NCI-H2081 (cell line): ENCODE measurements at regions not wholly inside any gene's neighbourhood (a gene's known extent, or its start where the extent isn't known, plus 50 kb on each side); places are given as distances from the start of the nearest gene placed in this dataset.
"Not testable (repeated sequence)": the region's sequence is repeated elsewhere in the genome, so short reads cannot be mapped to it uniquely, and the experiment has no call there.

Experiments
- DNase-seq, 2 experiments: peaks; one replicate each; lab custom pipeline; 2025; lab: John Stamatoyannopoulos, UW

DNA sequence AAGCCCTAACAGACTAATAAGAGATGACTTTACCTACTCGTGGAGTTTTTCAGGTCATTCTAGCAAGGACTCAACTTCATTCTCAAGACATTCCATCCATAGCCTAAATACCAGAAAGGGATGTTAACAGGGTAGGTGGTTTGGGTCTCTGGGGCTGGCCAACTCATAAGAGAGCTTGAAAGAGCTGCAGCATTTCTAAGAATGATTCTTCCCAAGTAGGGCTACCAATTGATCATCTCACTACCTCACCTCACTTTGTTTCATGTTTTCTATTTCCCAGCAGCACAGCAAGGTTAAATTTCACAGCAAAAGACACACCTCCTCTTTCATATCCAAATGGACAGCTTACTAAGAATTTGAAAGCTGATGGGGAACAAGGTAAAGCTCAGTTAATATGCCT, 614.8 kb upstream of the DIPK2B start:
- no peak for DNase-seq

DNA sequence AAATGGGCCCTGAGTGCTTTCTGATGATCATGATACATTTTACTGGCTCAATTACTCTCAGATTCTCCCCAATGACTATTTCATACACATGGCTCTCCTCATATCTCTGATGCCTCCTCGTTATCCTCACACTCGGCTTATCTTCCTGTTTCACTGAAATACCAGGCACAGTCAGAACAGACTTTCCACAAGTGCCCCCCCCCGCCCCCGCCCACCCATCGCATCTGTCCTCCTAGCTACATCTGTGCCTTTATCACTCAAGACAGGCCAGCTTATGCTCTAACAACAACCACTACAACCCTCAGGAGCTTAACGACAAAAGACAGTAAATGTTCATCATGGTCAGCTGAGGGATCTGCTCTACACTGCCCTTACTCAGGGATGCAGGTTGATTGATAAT, 610.6 kb upstream of the DIPK2B start:
- DNase-seq, result no peak

- DNase-seq, result no peak
These were observed 607.1 kb upstream of the DIPK2B start for GRCh38 chrX:45807572-45808425.

- DNase-seq, result no peak
These were observed 605.9 kb upstream of the DIPK2B start for GRCh38 chrX:45806410-45807121.

GRCh38 chrX:45804276-45804675, 603.6 kb upstream of the DIPK2B start:
- DNase-seq, result no peak

GRCh38 chrX:45803383-45803921, 602.8 kb upstream of the DIPK2B start:
- no peak for DNase-seq

DNA sequence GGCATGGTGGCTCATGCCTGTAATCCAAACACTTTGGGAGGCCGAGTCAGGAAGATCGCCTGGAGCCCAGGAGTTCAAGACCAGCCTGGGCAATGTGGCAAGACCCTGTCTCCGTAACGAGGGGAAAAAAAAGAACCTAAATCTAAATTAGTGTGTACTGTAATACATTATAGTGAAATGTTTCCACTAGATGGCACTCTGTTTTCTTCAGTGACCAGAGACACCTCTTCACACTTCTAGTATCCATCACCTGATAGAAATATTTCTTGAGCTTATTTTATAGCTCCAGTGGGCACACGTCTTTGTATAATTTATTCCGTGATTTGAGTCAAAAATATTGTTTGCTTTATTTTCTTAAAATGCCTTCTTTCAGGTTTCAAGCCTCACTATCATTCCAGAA, 600.9 kb upstream of the DIPK2B start:
- DNase-seq, result peak in 1 of 2 experiments; percentile 17

DNA sequence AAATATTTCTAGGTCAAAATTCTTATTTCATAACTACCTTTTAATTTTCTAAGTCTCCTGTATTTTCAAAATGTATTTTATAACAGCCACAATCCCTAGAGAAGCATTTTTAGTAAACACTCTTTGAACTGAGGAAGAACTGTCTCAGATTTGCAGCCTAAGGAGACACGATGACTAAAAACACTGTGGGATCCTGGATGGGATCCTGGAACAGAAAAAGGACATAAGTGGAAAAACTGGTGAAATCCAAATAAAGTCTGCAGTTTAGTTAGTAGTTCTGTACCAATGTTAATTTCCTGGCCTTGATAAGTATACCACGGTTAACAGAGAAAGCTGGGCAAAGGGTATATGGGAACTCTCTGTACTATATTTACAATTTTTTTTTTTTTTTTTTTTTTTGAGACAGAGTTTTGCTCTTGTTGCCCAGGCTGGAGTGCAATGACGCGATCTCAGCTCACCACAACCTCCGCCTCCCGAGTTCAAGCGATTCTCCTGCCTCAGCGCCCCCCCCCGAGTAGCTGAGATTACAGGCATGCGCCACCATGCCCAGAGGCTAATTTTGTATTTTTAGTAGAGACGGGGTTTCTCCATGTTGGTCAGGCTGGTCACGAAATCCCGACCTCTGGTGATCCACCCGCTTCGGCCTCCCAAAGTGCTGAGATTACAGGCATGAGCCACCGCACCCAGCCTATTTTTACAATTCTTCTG, 600.2 kb upstream of the DIPK2B start:
- DNase-seq, result not testable (repeated sequence)

DNA sequence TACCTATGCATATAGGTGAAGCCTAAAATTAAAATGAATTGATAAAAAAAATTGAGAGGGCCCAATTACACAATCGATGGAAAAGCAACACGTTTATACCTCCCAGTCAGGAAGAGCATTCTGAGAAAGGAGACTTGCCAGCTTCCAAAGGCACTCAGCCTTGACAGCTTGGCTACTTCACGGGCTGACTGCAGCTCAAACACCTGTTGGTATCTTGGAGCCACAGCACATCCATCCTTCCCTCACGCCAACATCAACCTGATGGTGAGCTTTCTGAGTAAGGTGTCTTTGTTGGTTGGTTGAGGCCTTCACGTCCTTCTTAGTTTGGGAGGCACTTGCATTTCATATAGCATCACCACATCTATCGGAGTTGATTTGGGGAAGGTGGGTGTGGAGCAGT, 598.9 kb upstream of the DIPK2B start:
- DNase-seq, result no peak

DNA sequence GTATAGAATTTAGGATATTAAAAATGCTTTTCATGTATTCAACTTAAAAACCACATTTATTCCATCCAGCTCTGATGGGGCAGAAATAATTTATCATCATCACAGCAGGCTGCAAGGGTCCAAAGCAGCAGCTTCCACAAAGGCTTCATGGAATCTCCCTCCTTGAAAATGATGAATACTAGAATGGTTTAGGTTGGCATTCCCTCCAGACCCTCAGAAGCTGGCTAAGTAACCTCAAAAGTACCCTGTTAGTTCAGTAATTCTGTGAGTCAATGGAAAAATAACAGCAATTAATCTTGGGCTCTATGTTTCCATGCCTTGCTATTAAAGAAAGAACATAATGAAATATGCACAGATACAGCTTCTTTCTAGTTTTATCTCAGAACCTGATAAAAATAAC, 594.9 kb upstream of the DIPK2B start:
- DNase-seq, result no peak

GRCh38 chrX:45794995-45795337, 594.3 kb upstream of the DIPK2B start:
- no peak for DNase-seq

DNA sequence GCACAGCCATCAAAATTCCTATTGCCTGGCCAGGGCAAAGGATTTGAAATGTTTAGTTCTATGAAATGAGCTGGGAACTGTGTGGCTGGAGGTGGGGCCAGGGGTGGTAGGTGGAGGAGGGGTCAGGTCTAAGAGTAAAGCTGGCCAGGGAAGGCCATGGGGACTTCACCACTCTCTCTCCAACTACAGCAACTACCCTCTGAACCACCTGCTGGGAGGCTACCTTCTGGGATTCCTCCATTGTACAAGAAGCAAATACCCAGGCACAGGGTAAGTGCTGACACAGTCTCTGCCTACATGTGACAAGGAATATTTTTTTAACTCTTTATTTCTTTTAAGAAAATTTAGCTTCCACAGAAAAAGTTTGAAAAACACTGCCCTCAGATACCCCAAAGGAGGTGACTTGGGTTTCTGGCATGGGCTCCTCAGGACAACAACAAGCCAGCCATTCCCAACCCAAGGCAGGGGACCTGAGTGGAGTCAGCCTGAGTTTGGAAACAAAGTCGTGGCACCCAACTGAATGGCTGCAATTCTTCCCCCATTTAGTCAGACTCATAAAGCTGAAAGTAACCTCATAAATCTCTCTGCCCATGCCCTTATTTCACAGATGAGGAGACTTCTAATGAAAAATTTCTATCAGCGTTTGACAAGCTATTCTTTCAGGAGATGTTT, 593.8 kb upstream of the DIPK2B start:
- no peak for DNase-seq

DNA sequence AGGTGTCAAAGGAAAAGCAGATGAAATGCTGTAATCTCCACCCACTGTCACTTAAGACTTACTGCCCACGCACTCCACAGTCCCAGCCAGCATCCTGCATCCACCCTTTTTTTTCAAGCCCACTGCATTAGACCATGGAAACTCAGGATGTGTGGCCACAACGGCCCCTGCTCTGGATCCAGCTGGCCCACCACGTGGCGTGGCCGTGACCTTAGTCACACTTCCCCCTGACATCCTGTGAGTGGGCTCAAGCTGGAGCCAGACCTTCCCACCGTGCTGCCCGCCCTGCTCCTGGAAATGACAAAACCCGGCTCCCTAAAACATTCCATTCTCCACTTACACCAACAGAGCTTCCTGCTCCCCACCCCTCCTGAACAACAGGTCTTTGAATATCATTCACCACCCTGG, 588.3 kb upstream of the DIPK2B start:
- no peak for DNase-seq

GRCh38 chrX:45788315-45788714, 587.6 kb upstream of the DIPK2B start:
- DNase-seq, result no peak

DNA sequence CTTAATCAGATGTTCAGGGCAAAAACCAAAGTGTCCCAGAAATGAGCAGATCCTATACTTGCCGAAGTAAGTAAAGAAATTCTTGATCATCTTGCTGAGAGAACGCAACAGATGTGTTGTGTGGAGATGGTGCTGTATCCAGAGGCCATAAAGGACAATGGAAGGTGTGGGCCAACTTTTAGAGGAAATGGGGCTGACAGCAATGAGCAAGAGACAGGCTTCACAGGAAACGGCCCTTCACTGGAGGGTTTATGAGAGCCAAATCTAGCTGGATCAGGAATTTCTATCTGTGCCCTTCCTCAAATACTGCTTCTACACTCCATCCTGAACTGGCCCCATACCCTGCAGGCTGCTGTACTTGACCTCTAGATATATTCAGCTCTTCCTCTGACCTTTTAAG, 583.9 kb upstream of the DIPK2B start:
- no peak for DNase-seq

- no peak for DNase-seq
These were observed 582.3 kb upstream of the DIPK2B start for GRCh38 chrX:45783002-45783401.

DNA sequence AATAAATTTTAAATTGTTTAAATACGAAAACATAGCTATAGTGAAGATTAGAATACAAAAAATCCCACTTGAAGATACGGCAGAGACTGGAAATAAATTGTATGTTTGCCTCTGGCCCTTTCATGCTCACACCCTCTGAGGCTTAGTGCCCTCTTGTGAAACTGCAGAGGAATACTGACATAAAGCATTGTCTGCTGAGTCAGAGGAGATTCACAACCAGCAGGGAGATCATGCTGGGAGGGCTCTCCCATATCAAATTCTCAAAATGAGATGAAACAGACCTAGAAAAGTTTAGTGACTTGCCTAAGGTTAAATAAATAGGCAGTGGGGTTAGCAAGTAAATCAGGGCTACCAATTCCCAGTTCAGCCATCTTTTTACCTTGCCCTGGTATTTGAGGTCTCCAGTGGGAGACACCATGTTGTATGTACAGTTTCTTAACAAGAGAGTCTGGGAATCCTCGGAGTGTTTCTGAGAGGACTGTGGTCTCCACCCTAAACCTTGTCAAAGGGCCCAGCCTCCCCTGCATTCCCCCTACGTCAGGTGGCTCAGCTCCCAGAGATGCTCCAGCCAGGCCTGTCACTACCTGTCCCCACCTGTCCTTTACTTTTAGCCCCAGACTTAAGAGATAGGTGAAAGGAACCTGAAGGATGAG, 581.4 kb upstream of the DIPK2B start:
- DNase-seq, result peak in 1 of 2 experiments; percentile 25

DNA sequence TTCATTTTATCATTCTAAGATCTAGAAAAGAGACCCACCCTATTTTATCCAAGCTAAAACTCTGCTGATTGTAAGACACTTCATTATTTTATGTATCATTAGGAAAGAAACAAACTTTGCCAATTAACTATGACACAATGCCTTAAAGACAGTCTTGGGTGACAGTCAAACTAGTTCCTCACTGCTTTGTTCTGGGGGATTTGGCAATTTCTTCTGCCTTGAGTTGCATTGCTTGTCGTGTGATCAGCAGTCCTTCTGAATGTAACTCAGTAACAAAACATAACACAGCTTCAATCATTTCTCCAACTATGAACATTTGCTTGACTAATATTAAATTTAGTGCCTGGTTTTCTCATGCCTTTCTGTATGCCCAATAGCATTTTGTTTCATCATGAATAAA, 577.9 kb upstream of the DIPK2B start:
- no peak for DNase-seq

DNA sequence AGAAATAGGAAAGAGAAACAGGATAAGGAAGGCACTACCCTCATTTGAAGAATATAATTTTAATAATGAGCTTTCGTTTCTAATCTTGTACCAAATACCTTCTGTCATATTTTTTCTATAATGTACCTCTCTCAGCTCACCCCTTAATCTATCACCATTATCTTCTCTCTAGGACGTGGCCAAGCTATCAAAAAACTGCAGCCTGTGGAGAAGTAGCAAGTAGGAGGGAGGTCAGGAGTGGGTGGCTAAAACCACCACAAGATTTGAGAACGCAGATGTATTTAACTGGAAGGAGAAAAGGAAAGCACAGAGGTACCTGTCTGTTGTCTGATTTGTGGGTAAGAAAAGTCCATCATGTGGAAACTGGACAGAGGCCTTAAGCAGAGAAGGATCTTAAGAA, 576.7 kb upstream of the DIPK2B start:
- no peak for DNase-seq

- no peak for DNase-seq
These were observed 574.8 kb upstream of the DIPK2B start for GRCh38 chrX:45775468-45775867.

- DNase-seq, result no peak
These were observed 574.3 kb upstream of the DIPK2B start for GRCh38 chrX:45774961-45775360.

DNA sequence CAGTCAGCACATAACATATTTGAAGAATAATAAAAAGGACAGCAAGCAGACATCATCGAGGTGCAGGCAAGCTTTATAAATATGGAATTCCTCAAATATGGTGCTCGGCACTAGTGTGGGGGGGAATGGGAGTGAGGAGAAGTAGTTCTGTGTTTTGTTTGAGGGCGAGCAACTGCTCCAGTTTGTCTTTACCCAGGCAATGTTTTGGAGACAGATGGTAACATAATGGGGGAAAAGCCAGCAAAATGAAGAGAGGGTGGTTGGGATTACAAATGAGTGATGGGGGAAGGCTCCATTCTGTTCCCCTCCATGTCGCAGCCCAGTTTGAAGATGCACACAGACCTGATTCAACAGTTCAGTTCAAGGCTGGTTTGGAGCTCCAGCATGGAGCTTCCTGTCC, 572.9 kb upstream of the DIPK2B start:
- no peak for DNase-seq
